ENCODE measurements at regions not wholly inside any gene's neighbourhood (a gene's known extent, or its start where the extent isn't known, plus 50 kb on each side); places are given as distances from the start of the nearest gene placed in this dataset.
"Not testable (repeated sequence)": the region's sequence is repeated elsewhere in the genome, so short reads cannot be mapped to it uniquely, and the experiment has no call there.

DNA sequence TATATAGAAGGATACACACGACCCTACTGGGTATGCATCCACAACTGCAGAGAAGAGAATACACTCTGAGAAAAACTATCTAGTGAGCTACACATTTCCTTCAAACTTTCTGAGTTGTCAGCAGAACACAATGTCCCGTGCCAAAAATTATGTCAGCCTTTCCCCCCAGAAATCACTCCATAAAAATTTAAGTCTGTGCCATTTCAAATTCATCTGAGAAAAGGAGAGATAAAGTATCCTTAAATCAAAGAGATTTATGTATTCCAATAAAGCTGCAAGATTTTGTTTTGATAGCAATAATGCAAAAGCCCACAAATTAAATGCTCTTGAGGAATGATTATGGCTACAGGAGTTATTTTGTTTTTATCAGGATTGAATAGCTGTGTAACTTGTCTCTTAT lies 760.1 kb downstream of the CDH11 start:
- no peak for ATAC-seq
- Mint-ChIP-seq H3K36me3 (no peaks in the 10 kb centered on the region), H3K4me1 (no peaks in the 10 kb centered on the region)

DNA sequence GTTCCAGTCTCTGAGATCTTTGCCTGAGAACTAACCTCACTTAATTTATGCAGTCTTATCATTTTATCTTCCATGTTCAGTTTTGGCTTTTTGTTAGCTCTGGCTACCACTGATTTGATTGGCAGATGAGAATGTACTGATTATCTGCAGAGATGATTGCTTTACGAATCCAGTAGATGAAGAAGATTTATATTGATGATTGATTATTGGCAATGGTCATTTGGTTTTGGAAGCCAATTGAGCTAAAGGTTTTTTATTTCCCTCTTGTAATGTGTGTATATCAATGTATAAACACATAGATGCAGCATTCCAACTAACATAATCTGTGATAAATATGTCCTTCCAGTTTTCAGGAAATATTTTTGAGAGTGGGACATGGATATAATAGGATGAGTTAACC lies 763.6 kb downstream of the CDH11 start:
- Mint-ChIP-seq H3K27ac (no peak overlapping the region), H3K4me1 (no peaks in the 10 kb centered on the region), H3K9me3 (peaks cover 2 to 42% (median 8%) of the 10 kb centered on the region in 9 donors), H3K27me3 (no peaks in the 10 kb centered on the region), H3K36me3 (no peaks in the 10 kb centered on the region), H3K4me3 (no peak overlapping the region)
- DNase-seq (no peak), ATAC-seq (no peak)
- POLR2A ChIA-PET = no interaction called here

More for the DNA sequence above, 760.1 kb downstream of the CDH11 start:
- peaks cover 0 to 45% (median 10%) of the 10 kb centered on the region in 9 donors for H3K9me3 Mint-ChIP-seq
- POLR2A ChIA-PET = no interaction called here
- DNase-seq = no peak
- H3K4me3 Mint-ChIP-seq = no peak overlapping the region
- H3K27ac Mint-ChIP-seq = no peak overlapping the region
- no peaks in the 10 kb centered on the region for H3K27me3 Mint-ChIP-seq

DNA sequence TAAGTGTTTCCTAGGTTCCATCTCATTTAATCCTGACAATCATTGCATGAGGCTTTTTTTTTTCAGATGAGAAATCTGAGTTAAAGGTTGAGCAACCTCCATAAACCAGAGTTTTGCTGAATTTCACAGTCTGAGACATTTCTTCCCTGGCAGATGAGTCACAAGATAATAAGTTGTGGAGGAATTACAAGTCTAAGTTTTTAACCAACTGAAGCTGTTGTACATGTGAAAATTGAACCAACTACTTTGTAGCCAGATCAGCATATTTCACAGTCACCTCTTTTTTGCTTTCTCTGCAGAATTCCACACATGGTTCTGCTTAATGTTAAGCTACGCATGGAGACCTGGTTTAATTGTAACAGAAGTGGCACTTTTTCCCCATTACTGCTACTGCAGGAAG lies 765.6 kb downstream of the CDH11 start:
- Mint-ChIP-seq H3K27me3 (no peaks in the 10 kb centered on the region), H3K4me3 (no peak overlapping the region), H3K27ac (no peak overlapping the region), H3K4me1 (no peaks in the 10 kb centered on the region), H3K36me3 (no peaks in the 10 kb centered on the region), H3K9me3 (peaks cover 6 to 36% (median 14%) of the 10 kb centered on the region in 9 donors)
- POLR2A ChIA-PET = no interaction called here
- no peak for DNase-seq
- ATAC-seq = no peak

GRCh38 chr16:64352246-64352645 lies 769.6 kb downstream of the CDH11 start:
- H3K36me3 Mint-ChIP-seq = no peaks in the 10 kb centered on the region
- no peak overlapping the region for H3K4me3 Mint-ChIP-seq
- peaks cover 1 to 23% (median 12%) of the 10 kb centered on the region in 9 donors for H3K9me3 Mint-ChIP-seq
- H3K4me1 Mint-ChIP-seq = no peaks in the 10 kb centered on the region
- POLR2A ChIA-PET = no interaction called here
- H3K27me3 Mint-ChIP-seq = no peaks in the 10 kb centered on the region
- H3K27ac Mint-ChIP-seq = no peak overlapping the region
- ATAC-seq = no peak
- DNase-seq = no peak

DNA sequence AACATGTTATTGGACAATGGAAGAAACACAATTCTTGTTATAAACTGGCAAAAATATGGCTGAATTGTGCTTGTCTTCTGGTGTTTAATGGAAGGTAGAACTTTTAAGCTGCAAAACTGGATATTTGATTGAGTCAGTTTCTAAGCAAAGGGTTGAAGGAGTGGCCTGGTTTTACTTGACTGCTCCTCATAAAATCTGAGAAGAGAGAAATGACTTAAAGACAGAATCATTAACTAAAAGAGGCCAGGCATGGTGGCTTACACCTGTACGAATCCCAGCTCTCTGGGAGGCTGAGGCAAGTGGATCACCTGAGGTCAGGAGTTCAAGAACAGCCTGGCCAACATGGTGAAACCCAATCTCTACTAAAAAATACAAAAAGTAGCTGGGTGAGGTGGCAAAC lies 770.7 kb downstream of the CDH11 start:
- no peak for ATAC-seq
- no peaks in the 10 kb centered on the region for H3K27me3 Mint-ChIP-seq
- H3K4me1 Mint-ChIP-seq = no peaks in the 10 kb centered on the region
- H3K4me3 Mint-ChIP-seq = no peak overlapping the region
- H3K36me3 Mint-ChIP-seq = no peaks in the 10 kb centered on the region
- DNase-seq = no peak
- H3K9me3 Mint-ChIP-seq = peaks cover 1 to 23% (median 10%) of the 10 kb centered on the region in 9 donors
- no peak overlapping the region for H3K27ac Mint-ChIP-seq
- POLR2A ChIA-PET = no interaction called here

- Mint-ChIP-seq H3K4me1 (no peaks in the 10 kb centered on the region), H3K36me3 (no peaks in the 10 kb centered on the region), H3K9me3 (peaks cover 0 to 26% (median 11%) of the 10 kb centered on the region in 9 donors), H3K4me3 (no peak overlapping the region), H3K27ac (no peak overlapping the region), H3K27me3 (no peaks in the 10 kb centered on the region)
- no peak for ATAC-seq
- POLR2A ChIA-PET = no interaction called here
- no peak for DNase-seq
These were observed 775.8 kb downstream of the CDH11 start for GRCh38 chr16:64346080-64346479.

DNA sequence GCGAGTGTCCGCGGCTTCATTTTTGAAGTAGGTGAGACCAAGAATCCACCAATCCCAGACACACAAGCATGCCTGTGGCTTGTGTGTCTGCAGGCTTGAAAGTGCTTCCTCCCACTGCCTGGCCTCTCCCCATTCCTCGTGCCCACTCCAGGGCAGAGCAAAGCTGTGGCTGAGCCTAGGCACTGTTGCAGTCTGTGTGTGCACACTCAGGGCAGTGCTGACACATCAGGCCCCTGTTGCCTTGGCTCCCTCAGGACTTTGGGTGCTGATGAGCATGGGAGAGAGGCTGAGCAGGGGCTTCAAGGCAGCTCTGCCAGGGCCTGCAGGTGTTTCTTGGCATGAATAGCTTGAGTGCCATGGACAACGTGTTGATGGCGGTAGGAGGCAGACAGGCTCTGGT lies 776.7 kb downstream of the CDH11 start:
- Mint-ChIP-seq H3K27me3 (no peaks in the 10 kb centered on the region), H3K4me3 (no peak overlapping the region), H3K27ac (no peak overlapping the region), H3K9me3 (peaks cover 0 to 23% (median 10%) of the 10 kb centered on the region in 9 donors), H3K36me3 (peaks cover 0 to 2% (median 0%) of the 10 kb centered on the region in 3 donors), H3K4me1 (no peaks in the 10 kb centered on the region)
- no peak for ATAC-seq
- no peak for DNase-seq
- POLR2A ChIA-PET = no interaction called here

- H3K36me3 Mint-ChIP-seq, H3K4me3 Mint-ChIP-seq, POLR2A ChIA-PET, H3K27me3 Mint-ChIP-seq, H3K27ac Mint-ChIP-seq, DNase-seq, H3K4me1 Mint-ChIP-seq, ATAC-seq: not testable (repeated sequence)
- H3K9me3 Mint-ChIP-seq = peaks cover 0 to 30% (median 16%) of the 10 kb centered on the region in 9 donors
These were observed 777.9 kb downstream of the CDH11 start for GRCh38 chr16:64343820-64344443.

- ATAC-seq = no peak
- DNase-seq = no peak
- Mint-ChIP-seq H3K9me3 (peaks cover 0 to 37% (median 16%) of the 10 kb centered on the region in 9 donors), H3K27ac (no peak overlapping the region), H3K27me3 (no peaks in the 10 kb centered on the region), H3K36me3 (peaks cover 0 to 4% (median 0%) of the 10 kb centered on the region in 3 donors), H3K4me3 (no peak overlapping the region), H3K4me1 (no peaks in the 10 kb centered on the region)
- POLR2A ChIA-PET = no interaction called here
These were observed 778.6 kb downstream of the CDH11 start for GRCh38 chr16:64343061-64343819.

DNA sequence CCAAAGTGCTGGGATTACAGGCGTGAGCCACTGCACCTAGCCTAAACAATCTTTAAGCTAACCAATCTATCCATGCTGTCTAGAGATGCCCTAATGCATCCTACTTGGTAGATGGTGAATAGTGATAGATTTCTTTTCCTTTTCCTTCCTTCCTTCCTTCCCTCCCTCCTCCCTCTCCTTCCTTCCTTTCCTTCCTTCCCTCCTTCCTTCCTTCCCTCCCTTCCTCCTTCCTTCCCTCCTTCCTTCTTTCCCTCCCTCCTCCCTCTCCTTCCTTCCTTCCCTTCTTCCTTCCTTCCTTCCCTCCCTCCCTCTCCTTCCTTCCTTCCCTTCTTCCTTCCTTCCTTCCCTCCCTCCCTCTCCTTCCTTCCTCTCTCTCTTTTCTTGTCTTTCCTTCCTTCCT lies 780.5 kb downstream of the CDH11 start:
- H3K27ac Mint-ChIP-seq, H3K27me3 Mint-ChIP-seq, H3K36me3 Mint-ChIP-seq, DNase-seq, H3K4me3 Mint-ChIP-seq, H3K4me1 Mint-ChIP-seq, ATAC-seq, POLR2A ChIA-PET: not testable (repeated sequence)
- peaks cover 2 to 38% (median 22%) of the 10 kb centered on the region in 9 donors for H3K9me3 Mint-ChIP-seq

DNA sequence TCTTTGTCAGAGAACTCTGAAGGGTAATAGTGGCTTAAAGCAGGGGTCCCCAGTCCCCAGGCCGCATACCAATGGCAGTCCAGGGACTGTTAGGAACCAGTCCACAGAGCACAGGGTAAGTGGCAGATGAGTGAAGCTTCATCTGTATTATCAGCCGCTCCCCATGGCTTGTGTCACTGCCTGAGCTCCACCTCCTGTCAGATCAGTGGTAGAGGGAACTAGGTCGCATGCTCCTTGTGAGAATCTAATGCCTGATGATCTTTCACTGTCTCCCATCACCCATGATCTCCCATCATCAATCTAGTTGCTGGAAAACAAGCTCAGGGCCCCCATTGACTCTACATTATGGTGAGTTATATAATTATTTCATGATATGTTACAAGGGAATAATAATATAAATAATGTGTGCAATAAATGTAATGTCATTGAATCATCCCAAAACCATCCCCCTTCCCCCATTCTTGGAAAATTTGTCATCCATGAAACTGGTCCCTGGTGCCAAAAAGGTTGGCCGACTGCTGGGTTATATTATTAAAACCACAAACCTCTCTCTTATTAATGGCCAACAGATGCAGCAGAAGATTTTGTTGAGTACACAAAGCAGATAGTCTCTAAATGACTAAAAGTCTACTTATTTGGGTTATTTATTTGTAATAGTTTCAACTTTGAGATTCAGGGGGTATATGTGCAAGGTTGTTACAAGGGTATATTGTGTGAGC lies 782.7 kb downstream of the CDH11 start:
- no peak for ATAC-seq
- no peak for DNase-seq
- POLR2A ChIA-PET = no interaction called here
- H3K4me1 Mint-ChIP-seq = no peaks in the 10 kb centered on the region
- H3K27ac Mint-ChIP-seq = no peak overlapping the region
- peaks cover 0 to 4% (median 0%) of the 10 kb centered on the region in 3 donors for H3K36me3 Mint-ChIP-seq
- H3K27me3 Mint-ChIP-seq = no peaks in the 10 kb centered on the region
- no peak overlapping the region for H3K4me3 Mint-ChIP-seq
- peaks cover 2 to 46% (median 19%) of the 10 kb centered on the region in 9 donors for H3K9me3 Mint-ChIP-seq

DNA sequence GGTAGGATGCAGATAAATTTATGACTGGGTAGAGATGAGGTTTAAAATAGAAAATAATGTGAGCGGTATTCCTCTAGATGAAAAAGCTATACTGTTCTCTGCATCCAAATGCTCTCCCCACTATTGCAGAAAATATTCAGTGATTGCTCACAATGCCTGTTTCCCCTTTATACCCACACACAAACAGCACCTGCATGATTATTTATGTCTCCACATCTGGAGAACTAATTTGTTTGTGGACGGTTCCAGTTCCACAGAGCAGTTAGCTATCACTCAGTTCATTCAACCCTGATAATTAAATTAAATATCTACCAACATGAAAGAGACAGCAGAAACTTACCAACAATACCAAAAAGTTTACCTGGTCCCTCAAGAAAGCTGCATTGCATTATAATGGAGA lies 800.0 kb downstream of the CDH11 start:
- H3K9me3 Mint-ChIP-seq = peaks cover 0 to 47% (median 10%) of the 10 kb centered on the region in 9 donors
- no peak for DNase-seq
- POLR2A ChIA-PET = no interaction called here
- no peaks in the 10 kb centered on the region for H3K27me3 Mint-ChIP-seq
- H3K27ac Mint-ChIP-seq = no peak overlapping the region
- no peaks in the 10 kb centered on the region for H3K36me3 Mint-ChIP-seq
- ATAC-seq = no peak
- H3K4me3 Mint-ChIP-seq = no peak overlapping the region
- H3K4me1 Mint-ChIP-seq = no peaks in the 10 kb centered on the region

GRCh38 chr16:64321066-64321465 lies 800.8 kb downstream of the CDH11 start:
- no peak overlapping the region for H3K27ac Mint-ChIP-seq
- no peaks in the 10 kb centered on the region for H3K4me1 Mint-ChIP-seq
- POLR2A ChIA-PET = no interaction called here
- H3K4me3 Mint-ChIP-seq = no peak overlapping the region
- ATAC-seq (no peak), DNase-seq (no peak)
- peaks cover 0 to 4% (median 0%) of the 10 kb centered on the region in 3 donors for H3K36me3 Mint-ChIP-seq
- H3K27me3 Mint-ChIP-seq = no peaks in the 10 kb centered on the region
- H3K9me3 Mint-ChIP-seq = peaks cover 0 to 47% (median 16%) of the 10 kb centered on the region in 9 donors
